H9 (cell line): ENCODE measurements at regions not wholly inside any gene's neighbourhood (a gene's known extent, or its start where the extent isn't known, plus 50 kb on each side); places are given as distances from the start of the nearest gene placed in this dataset.

ENCODE experiments used
- DNase-seq: peaks from one replicate; pipeline ENCODE4 v3.0.0-alpha.2; 2017
- H2AFZ ChIP-seq: one replicate; pipeline ENCODE4 v1.6.1; 2013; ENCODE audit warnings: mild to moderate bottlenecking, low read length, control low read depth, moderate library complexity
- H2AK5ac ChIP-seq: 2 replicates; pipeline ENCODE4 v1.6.1; 2013; ENCODE audit warnings: low read length, control low read depth, mixed read lengths; ENCODE audit not compliant: insufficient read length
- H2BK120ac ChIP-seq: one replicate; pipeline ENCODE4 v1.6.1; 2013; ENCODE audit warnings: low read depth, mild to moderate bottlenecking, low read length, control low read depth, inconsistent platforms; ENCODE audit not compliant: poor library complexity, severe bottlenecking
- H2BK12ac ChIP-seq: 2 replicates; pipeline ENCODE4 v1.6.1; 2013; ENCODE audit warnings: low read length, control low read depth, mixed read lengths, low read depth; ENCODE audit not compliant: insufficient read length
- H2BK15ac ChIP-seq: 2 replicates; pipeline ENCODE4 v1.6.1; 2013; ENCODE audit warnings: low read depth, low read length, control low read depth
- H2BK20ac ChIP-seq: one replicate; pipeline ENCODE4 v1.6.1; 2013; ENCODE audit warnings: low read depth, mild to moderate bottlenecking, low read length, control low read depth, inconsistent platforms; ENCODE audit not compliant: poor library complexity, severe bottlenecking
- H2BK5ac ChIP-seq: 2 replicates; pipeline ENCODE4 v1.6.1; 2013; ENCODE audit warnings: low read length, control low read depth, mixed read lengths; ENCODE audit not compliant: insufficient read length
- H3K14ac ChIP-seq: 2 replicates; pipeline ENCODE4 v1.6.1; 2013; ENCODE audit warnings: low read length, control low read depth; ENCODE audit not compliant: insufficient read depth
- H3K18ac ChIP-seq: 2 replicates; pipeline ENCODE4 v1.6.1; 2013; ENCODE audit warnings: low read depth, mild to moderate bottlenecking, mixed read lengths, low read length, control low read depth; ENCODE audit not compliant: insufficient read length
- H3K23ac ChIP-seq: 2 replicates; pipeline ENCODE4 v1.6.1; 2013; ENCODE audit warnings: low read length, control low read depth, mixed read lengths, low read depth; ENCODE audit not compliant: insufficient read length
- H3K23me2 ChIP-seq: 2 replicates; pipeline ENCODE4 v1.6.1; 2013; ENCODE audit warnings: low read depth, mild to moderate bottlenecking, mixed read lengths, low read length, control low read depth; ENCODE audit not compliant: insufficient read length, poor library complexity, severe bottlenecking
- H3K27ac ChIP-seq: 2 replicates; pipeline ENCODE4 v1.5.1; 2013; ENCODE audit warnings: low read length, control low read depth, mixed read lengths, low read depth; ENCODE audit not compliant: insufficient read length
- H3K27me3 ChIP-seq: 2 replicates; pipeline ENCODE4 v1.6.1; 2013; ENCODE audit warnings: low read length, control low read depth, inconsistent platforms; ENCODE audit not compliant: insufficient read depth
- H3K4ac ChIP-seq: 2 replicates; pipeline ENCODE4 v1.6.1; 2013; ENCODE audit warnings: low read depth, mild to moderate bottlenecking, control low read depth, inconsistent platforms, low read length, moderate library complexity
- H3K4me1 ChIP-seq: 2 replicates; pipeline ENCODE4 v1.6.1; 2013; ENCODE audit warnings: low read length, control low read depth, inconsistent platforms; ENCODE audit not compliant: insufficient read depth
- H3K4me2 ChIP-seq: 2 replicates; pipeline ENCODE4 v1.6.1; 2013; ENCODE audit warnings: low read length, control low read depth, mixed read lengths; ENCODE audit not compliant: insufficient read length, insufficient read depth
- H3K56ac ChIP-seq: 2 replicates; pipeline ENCODE4 v1.6.1; 2013; ENCODE audit warnings: low read depth, mild to moderate bottlenecking, mixed read lengths, low read length, control low read depth; ENCODE audit not compliant: insufficient read length
- H3K79me1 ChIP-seq: 2 replicates; pipeline ENCODE4 v1.6.1; 2013; ENCODE audit warnings: low read depth, mild to moderate bottlenecking, moderate library complexity, low read length, control low read depth, inconsistent platforms; ENCODE audit not compliant: insufficient read depth, poor library complexity, severe bottlenecking
- H3K79me2 ChIP-seq: 2 replicates; pipeline ENCODE4 v1.6.1; 2013; ENCODE audit warnings: low read length, control low read depth, inconsistent platforms; ENCODE audit not compliant: insufficient read depth
- H3K9ac ChIP-seq: 2 replicates; pipeline ENCODE4 v1.6.1; 2013; ENCODE audit warnings: low read length, control low read depth, mixed read lengths; ENCODE audit not compliant: insufficient read length; ENCODE audit errors: extremely low read depth
- H3K9me3 ChIP-seq: one replicate; pipeline ENCODE4 v1.6.1; 2013; ENCODE audit warnings: low read depth, low read length, inconsistent platforms; ENCODE audit not compliant: control insufficient read depth
- H3T11ph ChIP-seq: one replicate; pipeline ENCODE4 v1.6.1; 2013; ENCODE audit warnings: mild to moderate bottlenecking, low read length, control low read depth, inconsistent platforms
- H4K20me1 ChIP-seq: one replicate; pipeline ENCODE4 v1.6.1; 2013; ENCODE audit not compliant: control insufficient read depth, insufficient read length, insufficient read depth
- H4K5ac ChIP-seq: 2 replicates; pipeline ENCODE4 v1.6.1; 2013; ENCODE audit warnings: low read depth, mild to moderate bottlenecking, mixed read lengths, low read length, control low read depth; ENCODE audit not compliant: insufficient read length
- H4K8ac ChIP-seq: replicated peaks from 2 replicates; pipeline ENCODE4 v1.6.1; 2013; ENCODE audit warnings: low read length, control low read depth, mixed read lengths, low read depth; ENCODE audit not compliant: insufficient read length
- H4K91ac ChIP-seq: 2 replicates; pipeline ENCODE4 v1.6.1; 2013; ENCODE audit warnings: low read depth, mild to moderate bottlenecking, moderate library complexity, mixed read lengths, low read length, control low read depth; ENCODE audit not compliant: insufficient read length
- H3K27ac Mint-ChIP-seq, 3 experiments: 2 replicates in 2 of 3; 3 replicates in 1 of 3; pipeline ENCODE4 v1.8.0; 2020 to 2021; ENCODE audit warnings: mixed read lengths in 3 of 3, mild to moderate bottlenecking in 1 of 3, moderate library complexity in 1 of 3
- H3K27me3 Mint-ChIP-seq: 2 replicates; pipeline ENCODE4 v1.8.0; 2021; ENCODE audit warnings: low read depth, mild to moderate bottlenecking, moderate library complexity, mixed read lengths
- H3K36me3 Mint-ChIP-seq, 3 experiments: 2 replicates in 2 of 3; 3 replicates in 1 of 3; pipeline ENCODE4 v1.8.0; 2020 to 2021; ENCODE audit warnings: low read depth in 3 of 3, mixed read lengths in 3 of 3; ENCODE audit not compliant: insufficient read depth in 1 of 3
- H3K4me1 Mint-ChIP-seq, 2 experiments: 2 replicates each; pipeline ENCODE4 v1.8.0; 2020; ENCODE audit warnings: mixed read lengths in 2 of 2
- H3K4me3 Mint-ChIP-seq, 2 experiments: 2 replicates in 1 of 2; 3 replicates in 1 of 2; pipeline ENCODE4 v1.8.0; 2020 to 2021; ENCODE audit warnings: mild to moderate bottlenecking in 2 of 2, mixed read lengths in 2 of 2, moderate library complexity in 1 of 2
- H3K9me3 Mint-ChIP-seq, 2 experiments: 2 replicates in 1 of 2; 3 replicates in 1 of 2; pipeline ENCODE4 v1.8.0; 2020; ENCODE audit warnings: mild to moderate bottlenecking in 2 of 2, mixed read lengths in 2 of 2, moderate library complexity in 1 of 2
- CTCF ChIP-seq: fragments of 200-600 bp; sonication (generic); conservative IDR thresholded peaks from 3 replicates; pipeline ENCODE4 v1.8.0; 2021; ENCODE audit warnings: antibody characterized with exemption, mild to moderate bottlenecking
- WGBS: extraction: QIAGEN DNeasy Blood & Tissue Kit; methylation state at CpG from one replicate; pipeline ENCODE4 v1.1.7; 2013; ENCODE audit warnings: missing lambda C conversion rate, low lambda C conversion rate, mixed read lengths; ENCODE audit not compliant: insufficient read length; ENCODE audit errors: extremely low coverage; 5-methylcytosine and 5-hydroxymethylcytosine counted together

GRCh38 chr4:127445471-127445870 is 187.3 kb upstream of the INTU start:
- H2BK120ac ChIP-seq, result no peak overlapping the region
- no peak overlapping the region for H3K23ac ChIP-seq
- no peak overlapping the region for H2BK12ac ChIP-seq
- no peak overlapping the region for H3K4me3 Mint-ChIP-seq
- no peak overlapping the region for H3K27ac ChIP-seq
- no peaks in the 10 kb centered on the region for H3K4me1 ChIP-seq
- H3T11ph ChIP-seq, result no peak overlapping the region
- no peak overlapping the region for H3K27ac Mint-ChIP-seq
- no peaks in the 10 kb centered on the region for H3K23me2 ChIP-seq
- no peaks in the 10 kb centered on the region for H3K9me3 ChIP-seq
- no peak overlapping the region for H2BK20ac ChIP-seq
- peaks cover 3 to 6% of the 10 kb centered on the region in 2 experiments; a peak in 3 of 5 replicates for H3K9me3 Mint-ChIP-seq
- H3K27me3 ChIP-seq, result no peaks in the 10 kb centered on the region
- H3K56ac ChIP-seq, result no peak overlapping the region
- no peak overlapping the region for H3K4ac ChIP-seq
- no CpG with 5 or more reads among the region's 3 CpGs for WGBS
- no peaks in the 10 kb centered on the region for H3K79me1 ChIP-seq
- H3K14ac ChIP-seq, result no peak overlapping the region
- H3K36me3 Mint-ChIP-seq, result peaks cover 0 to 9% (median 6%) of the 10 kb centered on the region in 3 experiments; a peak in 4 of 7 replicates
- no peak overlapping the region for H2BK5ac ChIP-seq
- H3K18ac ChIP-seq, result no peak overlapping the region
- H2AK5ac ChIP-seq, result no peak overlapping the region
- TF ChIP-seq CTCF, result no peak
- H3K79me2 ChIP-seq, result no peaks in the 10 kb centered on the region
- H4K5ac ChIP-seq, result no peak overlapping the region
- DNase-seq, result no peak
- H3K27me3 Mint-ChIP-seq, result no peaks in the 10 kb centered on the region
- no peak overlapping the region for H2BK15ac ChIP-seq
- no peak overlapping the region for H3K9ac ChIP-seq
- peaks cover 11 to 29% of the 10 kb centered on the region in 2 experiments for H3K4me1 Mint-ChIP-seq
- no peak overlapping the region for H3K4me2 ChIP-seq
- H4K20me1 ChIP-seq, result no peaks in the 10 kb centered on the region
- no peak overlapping the region for H2AFZ ChIP-seq
- H4K91ac ChIP-seq, result no peak overlapping the region
- H4K8ac ChIP-seq, result no peak overlapping the region
